Uterus (tissue), 2 donors: ENCODE measurements at regions not wholly inside any gene's neighbourhood (a gene's known extent, or its start where the extent isn't known, plus 50 kb on each side); places are given as distances from the start of the nearest gene placed in this dataset.

Experiments
- CTCF ChIP-seq, 4 experiments: fragments of 200-600 bp in 2 of 4; fragments of 450-650 bp in 2 of 4; sonication (generic) in 2 of 4; IDR thresholded peaks; one replicate each; pipeline ENCODE4 v1.5.1; 2016 to 2019; ENCODE audit warnings: antibody characterized with exemption in 4 of 4, mild to moderate bottlenecking in 2 of 4, moderate library complexity in 1 of 4
- POLR2A ChIP-seq, 2 donors: fragments of 450-650 bp; IDR thresholded peaks; one replicate each; pipeline ENCODE4 v1.6.1; 2016; ENCODE audit warnings: antibody characterized with exemption in 2 of 2, mild to moderate bottlenecking in 1 of 2, moderate library complexity in 1 of 2

DNA sequence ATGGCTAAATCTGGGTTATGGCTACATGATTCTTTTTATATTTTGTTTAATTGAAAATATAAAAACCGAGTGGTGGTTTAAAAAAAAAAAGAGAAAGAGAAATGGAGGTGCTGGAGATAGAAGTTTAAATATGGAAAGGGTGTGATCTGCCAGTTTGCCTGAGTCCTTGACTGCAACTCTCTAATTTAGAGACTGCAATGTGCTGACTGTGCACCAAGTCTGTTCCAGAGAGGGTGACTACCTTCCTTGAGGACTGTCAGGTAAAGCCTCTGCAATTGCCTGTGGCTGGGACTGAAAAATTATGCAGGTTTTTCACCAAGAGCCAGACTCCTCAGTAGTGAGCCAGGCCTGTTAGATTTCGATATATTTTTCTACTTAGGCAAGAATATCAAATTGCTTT, 1326.3 kb downstream of the BRINP3 start:
- TF ChIP-seq POLR2A (IDR thresholded peaks at IDR 0.05) (no peak), CTCF (IDR thresholded peaks at IDR 0.05) (no peak)
